Heart left ventricle (tissue), 16 donors: ENCODE measurements at regions not wholly inside any gene's neighbourhood (a gene's known extent, or its start where the extent isn't known, plus 50 kb on each side); places are given as distances from the start of the nearest gene placed in this dataset.

Source experiments
- ATAC-seq, 4 donors: fragments of 200-7000 bp; cut with Tn5 transposase; one replicate each; pipeline ENCODE4 v1.9.1; 2020 to 2022; ENCODE audit warnings: moderate library complexity in 4 of 4, mild to moderate bottlenecking in 3 of 4, moderate number of reproducible peaks in 1 of 4
- DNase-seq, 5 donors: peaks; one replicate each; pipeline ENCODE4 v3.0.0-alpha.2; 2020
- H3K27ac ChIP-seq, 12 donors: fragments of 200-600 bp; sonication (generic) in 4 of 12; one replicate each; pipeline versions ENCODE4 v1.5.0 to v1.8.0; 2016 to 2022; ENCODE audit warnings: mild to moderate bottlenecking in 2 of 12
- H3K27me3 ChIP-seq, 9 donors: fragments of 200-600 bp; sonication (generic) in 2 of 9; one replicate each; pipeline versions ENCODE4 v1.5.1 to v1.8.0; 2016 to 2022; ENCODE audit warnings: mild to moderate bottlenecking in 3 of 9
- H3K36me3 ChIP-seq, 9 donors: fragments of 200-600 bp; sonication (generic) in 2 of 9; one replicate each; pipeline versions ENCODE4 v1.5.0 to v1.8.0; 2018 to 2022; ENCODE audit warnings: mild to moderate bottlenecking in 2 of 9
- H3K4me1 ChIP-seq, 12 donors: fragments of 200-600 bp; sonication (generic) in 4 of 12; one replicate each; pipeline versions ENCODE4 v1.5.0 to v1.8.0; 2016 to 2022; ENCODE audit warnings: mild to moderate bottlenecking in 3 of 12
- H3K4me3 ChIP-seq, 12 donors: fragments of 200-600 bp; sonication (generic) in 4 of 12; one replicate each; pipeline versions ENCODE4 v1.5.0 to v1.8.0; 2017 to 2022; ENCODE audit warnings: mild to moderate bottlenecking in 9 of 12, moderate library complexity in 4 of 12
- H3K9me3 ChIP-seq, 12 donors: fragments of 200-600 bp; sonication (generic) in 4 of 12; one replicate each; pipeline versions ENCODE4 v1.5.0 to v1.8.0; 2016 to 2022; ENCODE audit warnings: mild to moderate bottlenecking in 1 of 12
- CTCF ChIP-seq, 12 donors: fragments of 200-600 bp; sonication (generic) in 4 of 12; IDR thresholded peaks; one replicate each; pipeline versions ENCODE4 v1.5.0 to v1.8.0; 2018 to 2022; ENCODE audit warnings: antibody characterized with exemption in 12 of 12, mild to moderate bottlenecking in 5 of 12
- POLR2A ChIP-seq, 2 donors: fragments of 450-650 bp; IDR thresholded peaks; one replicate each; pipeline ENCODE4 v1.6.1; 2017; ENCODE audit warnings: antibody characterized with exemption in 2 of 2, mild to moderate bottlenecking in 2 of 2, moderate library complexity in 2 of 2
- WGBS, 4 donors: extraction: QIAGEN DNeasy Blood & Tissue Kit in 2 of 4; methylation state at CpG; one replicate each; pipeline versions ENCODE4 v1.1.5 to v1.1.7; 2013 to 2018; 5-methylcytosine and 5-hydroxymethylcytosine counted together
- intact Hi-C, 10 donors: fragments of 100-400 bp; cut with DNase I; formaldehyde crosslinking; loops; one replicate each; pipeline versions ENCODE4 v1.11.1 to v1.14.2; 2022
- donor health status: ischemic (EF 13 %, LVEDD 7.1; RV severe dilation, severe dysfunction).
- donor health status: healthy with polysubstance abuse.
- donor health status: DM: no; HTN: yes; CAD: no.
- donor health status: DM: no; HTN: no; CAD: no.
- donor health status: ischemic (EF 25% LVEDD 6.9; RV normal size, moderate dysfunction).
- donor health status: ischemic (EF 25% LVEDD 5.7; RV mildly dilated, moderate dysfunction).
- donor health status: healthy.
- donor health status: DM: yes; HTN: yes; CAD: no.
- donor health status: ischemic (EF 35%, LVEDD 5.7; RV mildly dilated, moderate dysfunction).
- donor health status: nonischemic (EF 11% LVEDD 7.7; RV severe dilation, severe dysfunction).
- donor health status: DM: yes; HTN: yes; CAD: no.
- donor health status: PGD.
- donor health status: ischemic (EF 29% LVEDD 5.4; RV normal size, mild dysfunction).
- donor health status: nonischemic (EF 23%, LVEDD 6.1; RV moderate dilation, normal function).

- ATAC-seq (peak in 1 of 4 donors; percentile 26), DNase-seq (no peak)
- H3K27me3 ChIP-seq = no peaks in the 10 kb centered on the region
- no peak overlapping the region for H3K4me3 ChIP-seq
- 86 to 89% (median 88%) methylated on average over 17 to 19 of the region's 19 CpGs for WGBS, 4 donors
- H3K9me3 ChIP-seq = no peaks in the 10 kb centered on the region
- no peaks in the 10 kb centered on the region for H3K36me3 ChIP-seq
- intact Hi-C loops = no loop called here
- H3K27ac ChIP-seq = no peak overlapping the region
- H3K4me1 ChIP-seq = no peaks in the 10 kb centered on the region
- TF ChIP-seq POLR2A (IDR thresholded peaks at IDR 0.05) (no peak), CTCF (IDR thresholded peaks at IDR 0.05) (no peak)
These were observed 118.7 kb upstream of the GDF10 start for GRCh38 chr10:47181052-47181849.

GRCh38 chr10:47182934-47183703 is 116.9 kb upstream of the GDF10 start:
- TF ChIP-seq POLR2A (IDR thresholded peaks at IDR 0.05) (no peak), CTCF (IDR thresholded peaks at IDR 0.05) (no peak)
- no peak for ATAC-seq

GRCh38 chr10:47183704-47184041 is 116.3 kb upstream of the GDF10 start:
- no peak overlapping the region for H3K27ac ChIP-seq
- H3K4me3 ChIP-seq = no peak overlapping the region
- no peak for TF ChIP-seq POLR2A (IDR thresholded peaks at IDR 0.05)
- TF ChIP-seq CTCF (IDR thresholded peaks at IDR 0.05) = no peak
- H3K36me3 ChIP-seq = no peaks in the 10 kb centered on the region
- intact Hi-C loops = no loop called here
- WGBS, 4 donors = 86 to 96% (median 91%) methylated on average over 4 of the region's 4 CpGs
- ATAC-seq (no peak), DNase-seq (no peak)
- H3K9me3 ChIP-seq = no peaks in the 10 kb centered on the region
- H3K4me1 ChIP-seq = no peaks in the 10 kb centered on the region
- H3K27me3 ChIP-seq = no peaks in the 10 kb centered on the region

More at GRCh38 chr10:47182934-47183703, 116.9 kb upstream of the GDF10 start:
- WGBS, 4 donors = 87 to 95% (median 93%) methylated on average over 11 of the region's 11 CpGs
- intact Hi-C loops = no loop called here
- no peak overlapping the region for H3K27ac ChIP-seq
- no peak overlapping the region for H3K4me3 ChIP-seq
- no peak for DNase-seq
- H3K9me3 ChIP-seq = no peaks in the 10 kb centered on the region
- no peaks in the 10 kb centered on the region for H3K4me1 ChIP-seq
- no peaks in the 10 kb centered on the region for H3K27me3 ChIP-seq
- H3K36me3 ChIP-seq = no peaks in the 10 kb centered on the region

- Histone ChIP-seq H3K9me3 (no peaks in the 10 kb centered on the region), H3K27me3 (no peaks in the 10 kb centered on the region), H3K36me3 (no peaks in the 10 kb centered on the region), H3K4me1 (no peaks in the 10 kb centered on the region), H3K27ac (no peak overlapping the region), H3K4me3 (no peak overlapping the region)
- DNase-seq = no peak
- no peak for ATAC-seq
- WGBS, 4 donors = 86 to 90% (median 86%) methylated on average over 3 of the region's 3 CpGs; no CpG with 5 or more reads in 1 of the 4 donors
- intact Hi-C loops = no loop called here
- TF ChIP-seq CTCF (IDR thresholded peaks at IDR 0.05) (no peak), POLR2A (IDR thresholded peaks at IDR 0.05) (no peak)
These were observed 115.7 kb upstream of the GDF10 start for GRCh38 chr10:47184273-47184672.
